ENCODE measurements at regions not wholly inside any gene's neighbourhood (a gene's known extent, or its start where the extent isn't known, plus 50 kb on each side); places are given as distances from the start of the nearest gene placed in this dataset.
"Not testable (repeated sequence)": the region's sequence is repeated elsewhere in the genome, so short reads cannot be mapped to it uniquely, and the experiment has no call there.

- TF ChIP-seq CTCF, POLR2A (IDR thresholded peaks at IDR 0.05): not testable (repeated sequence)
Observed at GRCh38 chr2:153534590-153534989, 56.0 kb upstream of the RPRM start.

Measured in body of pancreas (tissue), 4 donors.